Mucosa of descending colon (tissue), 3 donors: ENCODE measurements at regions not wholly inside any gene's neighbourhood (a gene's known extent, or its start where the extent isn't known, plus 50 kb on each side); places are given as distances from the start of the nearest gene placed in this dataset.

Source experiments
- ATAC-seq: fragments of 200-7000 bp; cut with Tn5 transposase; one replicate; pipeline ENCODE4 v1.9.1; 2020; ENCODE audit warnings: mild to moderate bottlenecking, moderate library complexity
- DNase-seq, 3 donors: peaks; one replicate each; pipeline ENCODE4 v3.0.0-alpha.2; 2020
- H3K36me3 ChIP-seq: fragments of 200-600 bp; one replicate; pipeline ENCODE4 v1.8.0; 2021; ENCODE audit warnings: low read depth, mild to moderate bottlenecking
- H3K4me1 ChIP-seq: fragments of 200-600 bp; one replicate; pipeline ENCODE4 v1.8.0; 2021; ENCODE audit warnings: low read depth, mild to moderate bottlenecking
- H3K4me3 ChIP-seq: fragments of 200-600 bp; one replicate; pipeline ENCODE4 v1.8.0; 2021; ENCODE audit warnings: mild to moderate bottlenecking
- H3K9me3 ChIP-seq: fragments of 200-600 bp; one replicate; pipeline ENCODE4 v1.8.0; 2021; ENCODE audit warnings: mild to moderate bottlenecking
- intact Hi-C, 2 donors: fragments of 100-400 bp; cut with DNase I in 1 of 2; cut with micrococcal nuclease in 1 of 2; formaldehyde crosslinking; loops; one replicate each; pipeline versions ENCODE4 v1.11.0 to v1.11.1; 2022; cut with DNase I, micrococcal nuclease
- TF ChIP-seq, protein P1 (sequence below): fragments of 200-600 bp; IDR thresholded peaks from one replicate; pipeline ENCODE4 v1.8.0; 2022; ENCODE audit warnings: antibody characterized with exemption, mild to moderate bottlenecking
- donor health status: DM: no; HTN: no; CAD: no; lungs with moderate emphysema.
- donor health status: DM: no; HTN: no; CAD: no.
- donor health status: DM: no; HTN: yes; CAD: no.

- TF ChIP-seq, protein P1, sequence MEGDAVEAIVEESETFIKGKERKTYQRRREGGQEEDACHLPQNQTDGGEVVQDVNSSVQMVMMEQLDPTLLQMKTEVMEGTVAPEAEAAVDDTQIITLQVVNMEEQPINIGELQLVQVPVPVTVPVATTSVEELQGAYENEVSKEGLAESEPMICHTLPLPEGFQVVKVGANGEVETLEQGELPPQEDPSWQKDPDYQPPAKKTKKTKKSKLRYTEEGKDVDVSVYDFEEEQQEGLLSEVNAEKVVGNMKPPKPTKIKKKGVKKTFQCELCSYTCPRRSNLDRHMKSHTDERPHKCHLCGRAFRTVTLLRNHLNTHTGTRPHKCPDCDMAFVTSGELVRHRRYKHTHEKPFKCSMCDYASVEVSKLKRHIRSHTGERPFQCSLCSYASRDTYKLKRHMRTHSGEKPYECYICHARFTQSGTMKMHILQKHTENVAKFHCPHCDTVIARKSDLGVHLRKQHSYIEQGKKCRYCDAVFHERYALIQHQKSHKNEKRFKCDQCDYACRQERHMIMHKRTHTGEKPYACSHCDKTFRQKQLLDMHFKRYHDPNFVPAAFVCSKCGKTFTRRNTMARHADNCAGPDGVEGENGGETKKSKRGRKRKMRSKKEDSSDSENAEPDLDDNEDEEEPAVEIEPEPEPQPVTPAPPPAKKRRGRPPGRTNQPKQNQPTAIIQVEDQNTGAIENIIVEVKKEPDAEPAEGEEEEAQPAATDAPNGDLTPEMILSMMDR, result no peak
- Histone ChIP-seq H3K4me1 (no peaks in the 10 kb centered on the region), H3K36me3 (no peaks in the 10 kb centered on the region), H3K9me3 (peaks cover 5% of the 10 kb centered on the region), H3K4me3 (no peak overlapping the region)
- no peak for DNase-seq
- no peak for ATAC-seq
- intact Hi-C loops, result no loop called here
Observed at GRCh38 chr18:41899535-41899934, 55.5 kb upstream of the PIK3C3 start.

- TF ChIP-seq, protein P1, result no peak
- Histone ChIP-seq H3K4me3 (no peak overlapping the region), H3K36me3 (no peaks in the 10 kb centered on the region), H3K4me1 (no peaks in the 10 kb centered on the region), H3K9me3 (peaks cover 5% of the 10 kb centered on the region)
- DNase-seq, result no peak
- ATAC-seq, result no peak
- intact Hi-C loops, result no loop called here
Observed at GRCh38 chr18:41893432-41893831, 61.6 kb upstream of the PIK3C3 start.

- ATAC-seq (no peak), DNase-seq (no peak)
- intact Hi-C loops, result no loop called here
- Histone ChIP-seq H3K4me3 (no peak overlapping the region), H3K9me3 (no peaks in the 10 kb centered on the region), H3K36me3 (no peaks in the 10 kb centered on the region), H3K4me1 (no peaks in the 10 kb centered on the region)
- TF ChIP-seq, protein P1, result no peak
Observed at GRCh38 chr18:41887100-41887499, 67.9 kb upstream of the PIK3C3 start.

GRCh38 chr18:41886126-41886807, 68.8 kb upstream of the PIK3C3 start:
- TF ChIP-seq, protein P1, result no peak
- H3K9me3 ChIP-seq, result no peaks in the 10 kb centered on the region
- no peak overlapping the region for H3K4me3 ChIP-seq
- ATAC-seq, result no peak
- H3K4me1 ChIP-seq, result no peaks in the 10 kb centered on the region
- no peaks in the 10 kb centered on the region for H3K36me3 ChIP-seq
- DNase-seq, result no peak
- intact Hi-C loops, result no loop called here

- Histone ChIP-seq H3K4me1 (no peaks in the 10 kb centered on the region), H3K9me3 (no peaks in the 10 kb centered on the region), H3K4me3 (no peak overlapping the region), H3K36me3 (no peaks in the 10 kb centered on the region)
- TF ChIP-seq, protein P1, result no peak
- intact Hi-C loops, result no loop called here
- ATAC-seq (no peak), DNase-seq (no peak)
Observed at GRCh38 chr18:41881285-41881684, 73.7 kb upstream of the PIK3C3 start.

DNA sequence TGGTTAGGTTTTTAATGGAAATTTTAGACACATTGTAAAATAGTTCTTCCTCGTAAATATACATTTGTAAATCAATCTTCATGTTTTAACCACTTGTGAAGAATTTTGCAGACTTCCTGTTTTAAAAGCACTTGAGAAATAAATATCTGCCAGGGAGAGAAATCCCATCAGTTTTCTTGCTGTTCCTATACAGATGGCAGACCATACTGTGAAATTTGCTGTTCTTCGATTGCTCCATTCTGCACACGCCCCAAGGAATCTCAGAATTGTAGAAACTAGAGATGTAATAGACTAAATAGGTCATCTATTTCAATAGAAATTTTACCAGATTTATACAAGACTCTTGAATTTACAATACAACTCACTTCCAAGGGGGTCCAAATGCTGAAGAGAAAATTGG, 75.8 kb upstream of the PIK3C3 start:
- Histone ChIP-seq H3K9me3 (no peaks in the 10 kb centered on the region), H3K36me3 (no peaks in the 10 kb centered on the region), H3K4me1 (no peaks in the 10 kb centered on the region), H3K4me3 (no peak overlapping the region)
- ATAC-seq (no peak), DNase-seq (no peak)
- TF ChIP-seq, protein P1, result no peak
- intact Hi-C loops, result no loop called here
